Ovary (tissue), 7 donors: ENCODE measurements at regions not wholly inside any gene's neighbourhood (a gene's known extent, or its start where the extent isn't known, plus 50 kb on each side); places are given as distances from the start of the nearest gene placed in this dataset.
"Not testable (repeated sequence)": the region's sequence is repeated elsewhere in the genome, so short reads cannot be mapped to it uniquely, and the experiment has no call there.

Source experiments
- DNase-seq, 5 donors: peaks; one replicate each; pipeline ENCODE4 v3.0.0-alpha.2; 2019 to 2020
- H3K27ac ChIP-seq, 2 donors: fragments of 200-600 bp; one replicate each; pipeline versions ENCODE4 v1.5.1 to v1.8.0; 2019 to 2022
- H3K27me3 ChIP-seq: fragments of 200-600 bp; one replicate; pipeline ENCODE4 v1.8.0; 2022
- H3K36me3 ChIP-seq: fragments of 200-600 bp; sonication (generic); one replicate; pipeline ENCODE4 v1.5.1; 2019
- H3K4me1 ChIP-seq: one replicate; pipeline ENCODE4 v1.8.1; 2013; ENCODE audit warnings: mild to moderate bottlenecking, moderate library complexity; ENCODE audit not compliant: insufficient read depth
- H3K4me3 ChIP-seq: fragments of 200-600 bp; sonication (generic); one replicate; pipeline ENCODE4 v1.5.1; 2017
- H3K9me3 ChIP-seq, 2 donors: fragments of 200-600 bp in 1 of 2; sonication (generic) in 1 of 2; one replicate each; pipeline versions ENCODE4 v1.5.1 to v1.8.1; 2013 to 2019; ENCODE audit warnings: mild to moderate bottlenecking in 1 of 2, moderate library complexity in 1 of 2
- CTCF ChIP-seq, 3 donors: fragments of 450-650 bp in 2 of 3; fragments of 200-600 bp in 1 of 3; IDR thresholded peaks; one replicate each; pipeline versions ENCODE4 v1.5.1 to v1.8.0; 2016 to 2022; ENCODE audit warnings: antibody characterized with exemption in 3 of 3, mild to moderate bottlenecking in 1 of 3
- EP300 ChIP-seq: sonication (generic); formaldehyde crosslinking; IDR thresholded peaks from one replicate; pipeline ENCODE4 v1.6.1; 2017; ENCODE audit warnings: antibody characterized with exemption
- POLR2A ChIP-seq: fragments of 450-650 bp; IDR thresholded peaks from one replicate; pipeline ENCODE4 v1.6.1; 2017; ENCODE audit warnings: antibody characterized with exemption, mild to moderate bottlenecking, moderate library complexity
- WGBS, 3 donors: extraction: QIAGEN DNeasy Blood & Tissue Kit in 1 of 3; methylation state at CpG; one replicate each; pipeline versions ENCODE4 v1.1.5 to v1.1.7; 2013 to 2017; 5-methylcytosine and 5-hydroxymethylcytosine counted together
- intact Hi-C, 4 donors: fragments of 100-400 bp; cut with DNase I; formaldehyde crosslinking; loops; one replicate each; pipeline versions ENCODE4 v1.11.0 to v1.15.1; 2022 to 2023
- donor health status: DM: no; HTN: no; CAD: no; lungs with moderate emphysema.
- donor health status: DM: no; HTN: no; CAD: no.
- donor health status: Bipolar disorder and iron deficiency.
- donor health status: DM: no; HTN: no; CAD: no.
- donor health status: DM: yes; HTN: yes; CAD: no.

DNA sequence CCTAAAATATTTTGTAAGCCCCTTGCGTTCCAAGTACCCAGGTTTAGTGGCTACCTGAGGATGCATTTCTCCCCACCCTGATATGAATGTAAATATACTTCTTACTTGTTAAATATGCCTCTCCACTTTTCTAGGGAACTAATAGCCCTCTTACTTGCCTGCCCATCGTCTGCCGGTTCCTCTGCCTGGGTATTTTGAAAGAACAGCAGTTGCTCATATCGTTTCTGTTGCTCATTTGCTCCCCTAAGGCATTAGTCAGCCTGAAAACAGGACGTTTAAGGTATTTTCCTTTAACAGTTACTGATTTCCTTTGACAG is 141.3 kb upstream of the CARMIL1 start:
- intact Hi-C loops = no loop called here
- TF ChIP-seq CTCF (IDR thresholded peaks at IDR 0.05) (no peak), POLR2A (no peak), EP300 (no peak)

GRCh38 chr6:25138233-25138933 is 140.8 kb upstream of the CARMIL1 start:
- intact Hi-C loops = no loop called here
- Histone ChIP-seq H3K4me1 (no peaks in the 10 kb centered on the region), H3K4me3 (peak overlapping the region; percentile 40), H3K27ac (peak overlapping the region; percentile 33 to 80), H3K36me3 (no peaks in the 10 kb centered on the region), H3K9me3 (no peaks in the 10 kb centered on the region), H3K27me3 (no peaks in the 10 kb centered on the region)
- peak; percentile 49 to 60 (median 52) for DNase-seq
- TF ChIP-seq CTCF (IDR thresholded peaks at IDR 0.05) (peak in 2 of 3 donors; percentile 13 to 42), POLR2A (peak; percentile 47), EP300 (no peak)
- 0 to 1% (median 0%) methylated on average over 7 of the region's 7 CpGs for WGBS, 3 donors

More for the DNA sequence above, 141.3 kb upstream of the CARMIL1 start:
- Histone ChIP-seq H3K27me3 (no peaks in the 10 kb centered on the region), H3K4me3 (peak overlapping the region; percentile 40), H3K27ac (peak overlapping the region; percentile 33 to 80), H3K9me3 (no peaks in the 10 kb centered on the region), H3K36me3 (no peaks in the 10 kb centered on the region), H3K4me1 (no peaks in the 10 kb centered on the region)
- 14 to 17% (median 15%) methylated on average over 5 of the region's 5 CpGs for WGBS, 3 donors
- DNase-seq = no peak

DNA sequence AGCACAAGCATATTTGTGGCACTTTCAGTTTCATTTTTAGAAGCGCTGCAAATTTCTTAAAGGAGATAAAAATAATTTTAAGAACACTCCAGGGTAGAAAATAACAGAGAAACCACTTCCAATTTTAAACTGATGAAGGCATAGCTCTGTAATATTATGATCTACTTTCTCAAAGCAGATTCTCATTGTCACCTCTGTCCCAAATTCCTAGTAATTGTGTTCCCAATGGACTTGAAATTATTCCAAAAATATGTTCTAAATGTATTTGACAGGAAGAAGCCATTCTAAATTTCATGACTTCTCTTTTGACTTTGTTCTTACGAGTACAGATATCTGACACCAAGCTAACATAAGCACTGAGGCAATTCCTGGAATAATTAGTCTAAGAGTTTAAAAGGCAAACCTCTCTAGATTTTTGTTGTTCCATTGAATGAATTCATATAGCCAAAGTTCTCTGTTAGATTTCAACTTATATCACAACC is 140.2 kb upstream of the CARMIL1 start:
- Histone ChIP-seq H3K4me1 (no peaks in the 10 kb centered on the region), H3K27ac (peak overlapping the region; percentile 24 to 80), H3K36me3 (no peaks in the 10 kb centered on the region), H3K9me3 (no peaks in the 10 kb centered on the region), H3K4me3 (peak overlapping the region; percentile 40), H3K27me3 (no peaks in the 10 kb centered on the region)
- TF ChIP-seq EP300 (no peak), CTCF (IDR thresholded peaks at IDR 0.05) (no peak), POLR2A (no peak)
- 0 to 1% (median 1%) methylated on average over 2 of the region's 2 CpGs for WGBS, 3 donors
- no peak for DNase-seq
- intact Hi-C loops = no loop called here

DNA sequence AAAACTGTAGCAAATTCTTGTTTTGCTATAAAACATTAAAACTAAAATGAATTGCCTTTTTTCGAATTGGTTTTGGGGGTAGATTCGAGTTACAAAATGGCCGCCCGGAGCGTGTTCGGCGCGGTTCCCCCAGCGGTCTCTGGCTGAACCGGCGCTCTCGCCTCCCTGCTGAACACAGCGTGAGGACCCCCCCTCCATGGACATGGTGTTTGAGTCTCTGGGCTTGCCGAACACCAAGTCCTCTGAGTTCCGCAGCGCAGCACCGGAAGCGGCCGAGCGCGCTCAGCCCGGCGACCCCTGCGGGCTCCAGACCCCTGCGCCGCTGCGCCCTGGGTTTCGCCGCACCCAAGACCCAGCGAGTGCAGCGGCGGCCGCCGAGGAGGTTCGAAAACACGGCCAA is 139.6 kb upstream of the CARMIL1 start:
- H3K4me1 ChIP-seq, H3K27me3 ChIP-seq, H3K36me3 ChIP-seq, H3K9me3 ChIP-seq, intact Hi-C loops, H3K4me3 ChIP-seq: not testable (repeated sequence)
- 65 to 89% (median 80%) methylated on average over 36 of the region's 36 CpGs for WGBS, 3 donors
- peak overlapping the region in 1 of 2 donors; percentile 80 for H3K27ac ChIP-seq
- peak in 3 of 5 donors; percentile 34 to 48 (median 34) for DNase-seq

DNA sequence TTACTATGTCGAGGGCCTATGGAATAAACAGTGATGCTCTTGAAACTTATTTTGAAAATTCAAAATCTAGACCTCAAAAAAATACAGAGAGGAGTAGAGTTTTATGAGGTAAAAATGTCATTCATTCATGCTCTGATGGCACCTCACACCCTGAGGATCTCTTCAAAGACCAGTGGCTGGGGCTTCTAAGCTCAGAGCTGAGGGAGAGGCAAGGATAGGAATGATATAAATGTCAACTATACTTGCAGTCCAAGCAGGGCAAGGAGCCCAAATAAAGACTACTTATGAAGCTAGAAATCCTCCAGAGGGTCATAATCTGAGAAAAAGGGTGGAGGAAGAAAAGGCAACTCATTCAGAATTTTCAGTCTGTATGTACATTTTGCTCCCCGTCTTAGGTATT is 136.7 kb upstream of the CARMIL1 start:
- no peak overlapping the region for H3K4me3 ChIP-seq
- intact Hi-C loops = no loop called here
- H3K4me1 ChIP-seq = no peaks in the 10 kb centered on the region
- no peaks in the 10 kb centered on the region for H3K36me3 ChIP-seq
- no peaks in the 10 kb centered on the region for H3K9me3 ChIP-seq
- no peak for TF ChIP-seq POLR2A
- TF ChIP-seq CTCF (IDR thresholded peaks at IDR 0.05) = no peak
- no peak for TF ChIP-seq EP300
- no peaks in the 10 kb centered on the region for H3K27me3 ChIP-seq
- no peak overlapping the region for H3K27ac ChIP-seq
- WGBS, 3 donors = 65 to 78% (median 70%) methylated on average over 2 of the region's 2 CpGs
- no peak for DNase-seq
